Stimulated activated CD8-positive, alpha-beta memory T cell treated with anti-CD3 and anti-CD28 coated beads, Interleukin-12 subunit alpha, Interleukin-12 subunit beta, amount 100 ng/mL, for 24 hours (primary cell): ENCODE measurements at regions not wholly inside any gene's neighbourhood (a gene's known extent, or its start where the extent isn't known, plus 50 kb on each side); places are given as distances from the start of the nearest gene placed in this dataset.
"Not testable (repeated sequence)": the region's sequence is repeated elsewhere in the genome, so short reads cannot be mapped to it uniquely, and the experiment has no call there.

ENCODE experiments used
- DNase-seq: peaks from one replicate; pipeline ENCODE4 v3.0.0-alpha.2; 2020; ENCODE audit errors: extremely low read depth

GRCh38 chr20:63145156-63145555, 70.8 kb downstream of the YTHDF1 start:
- DNase-seq: no peak

- DNase-seq: no peak
These were observed 73.0 kb downstream of the YTHDF1 start for GRCh38 chr20:63142933-63143332.

- no peak for DNase-seq
These were observed 74.4 kb downstream of the YTHDF1 start for GRCh38 chr20:63141531-63141930.

GRCh38 chr20:63140514-63141433, 75.2 kb downstream of the YTHDF1 start:
- no peak for DNase-seq

GRCh38 chr20:63139837-63140236, 76.1 kb downstream of the YTHDF1 start:
- no peak for DNase-seq

GRCh38 chr20:63139356-63139755, 76.6 kb downstream of the YTHDF1 start:
- DNase-seq: no peak

GRCh38 chr20:63138855-63139341, 77.0 kb downstream of the YTHDF1 start:
- DNase-seq: no peak

- DNase-seq: no peak
These were observed 78.0 kb downstream of the YTHDF1 start for GRCh38 chr20:63137851-63138415.

GRCh38 chr20:63136296-63136695, 79.6 kb downstream of the YTHDF1 start:
- no peak for DNase-seq

- DNase-seq: no peak
These were observed 80.5 kb downstream of the YTHDF1 start for GRCh38 chr20:63135411-63135810.

GRCh38 chr20:63134711-63135361, 81.1 kb downstream of the YTHDF1 start:
- not testable (repeated sequence) for DNase-seq

- no peak for DNase-seq
These were observed 81.7 kb downstream of the YTHDF1 start for GRCh38 chr20:63134201-63134612.

GRCh38 chr20:63133481-63134091, 82.3 kb downstream of the YTHDF1 start:
- DNase-seq: no peak

- DNase-seq: no peak
These were observed 83.0 kb downstream of the YTHDF1 start for GRCh38 chr20:63132715-63133471.

GRCh38 chr20:63132131-63132714, 83.7 kb downstream of the YTHDF1 start:
- no peak for DNase-seq

GRCh38 chr20:63130658-63131577, 85.0 kb downstream of the YTHDF1 start:
- no peak for DNase-seq

GRCh38 chr20:63129991-63130657, 85.8 kb downstream of the YTHDF1 start:
- no peak for DNase-seq

GRCh38 chr20:63129376-63129965, 86.5 kb downstream of the YTHDF1 start:
- DNase-seq: no peak

GRCh38 chr20:63128956-63129355, 87.0 kb downstream of the YTHDF1 start:
- no peak for DNase-seq
